Tibial artery (tissue), 4 donors: ENCODE measurements at regions not wholly inside any gene's neighbourhood (a gene's known extent, or its start where the extent isn't known, plus 50 kb on each side); places are given as distances from the start of the nearest gene placed in this dataset.

Experiments used
- DNase-seq, 2 donors: peaks; one replicate each; pipeline ENCODE4 v3.0.0-alpha.2; 2019
- H3K27ac ChIP-seq, 2 donors: fragments of 200-600 bp; sonication (generic) in 1 of 2; 1 replicate in 1 of 2; 2 replicates in 1 of 2; pipeline ENCODE4 v1.5.1; 2018 to 2019; ENCODE audit warnings: mild to moderate bottlenecking in 1 of 2
- H3K27me3 ChIP-seq, 2 donors: fragments of 200-600 bp; sonication (generic) in 1 of 2; one replicate each; pipeline versions ENCODE4 v1.5.1 to v1.6.0; 2016 to 2019
- H3K36me3 ChIP-seq, 3 donors: fragments of 200-600 bp; sonication (generic) in 2 of 3; one replicate each; pipeline ENCODE4 v1.5.1; 2016 to 2019; ENCODE audit warnings: mild to moderate bottlenecking in 2 of 3
- H3K4me1 ChIP-seq, 4 donors: fragments of 200-600 bp; sonication (generic) in 2 of 4; 1 replicate in 3 of 4; 2 replicates in 1 of 4; pipeline ENCODE4 v1.5.1; 2016 to 2019
- H3K4me3 ChIP-seq, 2 donors: fragments of 200-600 bp; sonication (generic) in 1 of 2; 1 replicate in 1 of 2; 2 replicates in 1 of 2; pipeline ENCODE4 v1.5.1; 2018 to 2019; ENCODE audit warnings: mild to moderate bottlenecking in 2 of 2
- H3K9me3 ChIP-seq, 3 donors: fragments of 200-600 bp; sonication (generic) in 1 of 3; one replicate each; pipeline ENCODE4 v1.5.1; 2016 to 2019
- CTCF ChIP-seq, 2 experiments: fragments of 200-600 bp in 1 of 2; fragments of 450-650 bp in 1 of 2; IDR thresholded peaks; one replicate each; pipeline ENCODE4 v1.5.1; 2017 to 2019; ENCODE audit warnings: antibody characterized with exemption in 2 of 2, mild to moderate bottlenecking in 1 of 2, moderate library complexity in 1 of 2
- intact Hi-C: fragments of 100-400 bp; cut with DNase I; formaldehyde crosslinking; loops from one replicate; pipeline ENCODE4 v1.15.0; 2023; ENCODE audit warnings: low total_unique reads

GRCh38 chr2:60118061-60118460 is 435.4 kb downstream of the BCL11A start:
- no peak for TF ChIP-seq CTCF (IDR thresholded peaks at IDR 0.05)
- no peak overlapping the region for H3K27ac ChIP-seq
- no peaks in the 10 kb centered on the region for H3K36me3 ChIP-seq
- no peaks in the 10 kb centered on the region for H3K27me3 ChIP-seq
- H3K4me1 ChIP-seq: no peaks in the 10 kb centered on the region
- H3K9me3 ChIP-seq: no peaks in the 10 kb centered on the region
- intact Hi-C loops: no loop called here
- DNase-seq: no peak
- H3K4me3 ChIP-seq: no peak overlapping the region

GRCh38 chr2:60116161-60116875 is 437.1 kb downstream of the BCL11A start:
- DNase-seq: no peak

GRCh38 chr2:60109744-60110143 is 443.7 kb downstream of the BCL11A start:
- no peak overlapping the region for H3K4me3 ChIP-seq
- DNase-seq: no peak
- H3K9me3 ChIP-seq: no peaks in the 10 kb centered on the region
- no peaks in the 10 kb centered on the region for H3K4me1 ChIP-seq
- no peak for TF ChIP-seq CTCF (IDR thresholded peaks at IDR 0.05)
- no peaks in the 10 kb centered on the region for H3K27me3 ChIP-seq
- no peaks in the 10 kb centered on the region for H3K36me3 ChIP-seq
- intact Hi-C loops: no loop called here
- H3K27ac ChIP-seq: no peak overlapping the region

More at GRCh38 chr2:60116161-60116875, 437.1 kb downstream of the BCL11A start:
- Histone ChIP-seq H3K36me3 (no peaks in the 10 kb centered on the region), H3K4me1 (no peaks in the 10 kb centered on the region), H3K4me3 (no peak overlapping the region), H3K9me3 (no peaks in the 10 kb centered on the region), H3K27me3 (no peaks in the 10 kb centered on the region), H3K27ac (no peak overlapping the region)
- intact Hi-C loops: no loop called here
- TF ChIP-seq CTCF (IDR thresholded peaks at IDR 0.05): no peak

GRCh38 chr2:60106836-60107529 is 446.5 kb downstream of the BCL11A start:
- Histone ChIP-seq H3K9me3 (no peaks in the 10 kb centered on the region), H3K4me1 (no peaks in the 10 kb centered on the region), H3K27ac (no peak overlapping the region), H3K27me3 (no peaks in the 10 kb centered on the region), H3K36me3 (no peaks in the 10 kb centered on the region), H3K4me3 (no peak overlapping the region)
- no peak for TF ChIP-seq CTCF (IDR thresholded peaks at IDR 0.05)
- DNase-seq: no peak
- intact Hi-C loops: no loop called here

GRCh38 chr2:60105906-60106305 is 447.5 kb downstream of the BCL11A start:
- intact Hi-C loops: no loop called here
- Histone ChIP-seq H3K36me3 (no peaks in the 10 kb centered on the region), H3K27me3 (no peaks in the 10 kb centered on the region), H3K27ac (no peak overlapping the region), H3K9me3 (no peaks in the 10 kb centered on the region), H3K4me1 (no peaks in the 10 kb centered on the region), H3K4me3 (no peak overlapping the region)
- TF ChIP-seq CTCF (IDR thresholded peaks at IDR 0.05): no peak
- no peak for DNase-seq
